Ishikawa (cell line): ENCODE measurements at regions not wholly inside any gene's neighbourhood (a gene's known extent, or its start where the extent isn't known, plus 50 kb on each side); places are given as distances from the start of the nearest gene placed in this dataset.

Experiments
- TAF1 ChIP-seq: IDR thresholded peaks from 2 replicates; pipeline ENCODE4 v1.6.1; 2012; ENCODE audit warnings: low read depth, mild to moderate bottlenecking
- TCF12 ChIP-seq: IDR thresholded peaks from 2 replicates; pipeline ENCODE4 v1.6.1; 2012; ENCODE audit warnings: low read depth
- TEAD4 ChIP-seq: IDR thresholded peaks from 2 replicates; pipeline ENCODE4 v1.6.1; 2012
- YY1 ChIP-seq: IDR thresholded peaks from 2 replicates; pipeline ENCODE4 v1.6.1; 2012; ENCODE audit warnings: low read depth
- ZBTB7A ChIP-seq: IDR thresholded peaks from 2 replicates; pipeline ENCODE4 v1.6.1; 2012; ENCODE audit warnings: low read depth

- no peak for TF ChIP-seq TAF1
- no peak for TF ChIP-seq TEAD4
- no peak for TF ChIP-seq TCF12
- no peak for TF ChIP-seq ZBTB7A
- TF ChIP-seq YY1 = no peak
Observed at GRCh38 chr3:84783281-84783680, 175.5 kb upstream of the CADM2 start.
